ENCODE measurements at regions not wholly inside any gene's neighbourhood (a gene's known extent, or its start where the extent isn't known, plus 50 kb on each side); places are given as distances from the start of the nearest gene placed in this dataset.

DNA sequence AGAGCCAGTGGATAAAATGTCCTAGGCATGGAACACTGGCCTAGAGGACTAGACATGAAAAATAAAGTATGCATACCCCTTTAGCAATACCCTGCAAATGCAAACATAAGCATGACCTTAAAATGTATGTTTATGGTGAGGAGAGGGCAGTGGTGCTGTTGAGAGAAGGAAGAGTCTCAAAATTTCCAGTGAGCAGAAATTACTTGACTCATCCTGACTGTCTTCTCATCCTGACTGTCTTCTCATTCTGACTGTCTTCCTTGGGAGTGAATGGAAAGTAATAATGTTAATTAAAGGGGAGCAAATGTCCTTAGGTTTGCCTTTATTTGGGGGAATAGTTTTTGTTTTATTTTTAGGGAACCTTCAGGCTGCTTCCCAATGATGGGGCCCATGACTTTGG lies 121.5 kb upstream of the GALNT15 start:
- no peak for TF ChIP-seq POLR2AphosphoS5 (IDR thresholded peaks at IDR 0.05; ENCODE audit: low read depth)
- TF ChIP-seq, protein P1, sequence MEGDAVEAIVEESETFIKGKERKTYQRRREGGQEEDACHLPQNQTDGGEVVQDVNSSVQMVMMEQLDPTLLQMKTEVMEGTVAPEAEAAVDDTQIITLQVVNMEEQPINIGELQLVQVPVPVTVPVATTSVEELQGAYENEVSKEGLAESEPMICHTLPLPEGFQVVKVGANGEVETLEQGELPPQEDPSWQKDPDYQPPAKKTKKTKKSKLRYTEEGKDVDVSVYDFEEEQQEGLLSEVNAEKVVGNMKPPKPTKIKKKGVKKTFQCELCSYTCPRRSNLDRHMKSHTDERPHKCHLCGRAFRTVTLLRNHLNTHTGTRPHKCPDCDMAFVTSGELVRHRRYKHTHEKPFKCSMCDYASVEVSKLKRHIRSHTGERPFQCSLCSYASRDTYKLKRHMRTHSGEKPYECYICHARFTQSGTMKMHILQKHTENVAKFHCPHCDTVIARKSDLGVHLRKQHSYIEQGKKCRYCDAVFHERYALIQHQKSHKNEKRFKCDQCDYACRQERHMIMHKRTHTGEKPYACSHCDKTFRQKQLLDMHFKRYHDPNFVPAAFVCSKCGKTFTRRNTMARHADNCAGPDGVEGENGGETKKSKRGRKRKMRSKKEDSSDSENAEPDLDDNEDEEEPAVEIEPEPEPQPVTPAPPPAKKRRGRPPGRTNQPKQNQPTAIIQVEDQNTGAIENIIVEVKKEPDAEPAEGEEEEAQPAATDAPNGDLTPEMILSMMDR (conservative IDR thresholded peaks at IDR 0.05; ENCODE audit: low read depth in 2 of 2): no peak
- no peak for TF ChIP-seq CREB1 (CRISPR knock-in tag; IDR thresholded peaks at IDR 0.05; ENCODE audit: low read depth)
- no peak for TF ChIP-seq JUNB (IDR thresholded peaks at IDR 0.05; ENCODE audit: unreplicated experiment)
- TF ChIP-seq EZH2 (IDR thresholded peaks at IDR 0.05; ENCODE audit: low read depth, unreplicated experiment): no peak
- TF ChIP-seq, protein P2, sequence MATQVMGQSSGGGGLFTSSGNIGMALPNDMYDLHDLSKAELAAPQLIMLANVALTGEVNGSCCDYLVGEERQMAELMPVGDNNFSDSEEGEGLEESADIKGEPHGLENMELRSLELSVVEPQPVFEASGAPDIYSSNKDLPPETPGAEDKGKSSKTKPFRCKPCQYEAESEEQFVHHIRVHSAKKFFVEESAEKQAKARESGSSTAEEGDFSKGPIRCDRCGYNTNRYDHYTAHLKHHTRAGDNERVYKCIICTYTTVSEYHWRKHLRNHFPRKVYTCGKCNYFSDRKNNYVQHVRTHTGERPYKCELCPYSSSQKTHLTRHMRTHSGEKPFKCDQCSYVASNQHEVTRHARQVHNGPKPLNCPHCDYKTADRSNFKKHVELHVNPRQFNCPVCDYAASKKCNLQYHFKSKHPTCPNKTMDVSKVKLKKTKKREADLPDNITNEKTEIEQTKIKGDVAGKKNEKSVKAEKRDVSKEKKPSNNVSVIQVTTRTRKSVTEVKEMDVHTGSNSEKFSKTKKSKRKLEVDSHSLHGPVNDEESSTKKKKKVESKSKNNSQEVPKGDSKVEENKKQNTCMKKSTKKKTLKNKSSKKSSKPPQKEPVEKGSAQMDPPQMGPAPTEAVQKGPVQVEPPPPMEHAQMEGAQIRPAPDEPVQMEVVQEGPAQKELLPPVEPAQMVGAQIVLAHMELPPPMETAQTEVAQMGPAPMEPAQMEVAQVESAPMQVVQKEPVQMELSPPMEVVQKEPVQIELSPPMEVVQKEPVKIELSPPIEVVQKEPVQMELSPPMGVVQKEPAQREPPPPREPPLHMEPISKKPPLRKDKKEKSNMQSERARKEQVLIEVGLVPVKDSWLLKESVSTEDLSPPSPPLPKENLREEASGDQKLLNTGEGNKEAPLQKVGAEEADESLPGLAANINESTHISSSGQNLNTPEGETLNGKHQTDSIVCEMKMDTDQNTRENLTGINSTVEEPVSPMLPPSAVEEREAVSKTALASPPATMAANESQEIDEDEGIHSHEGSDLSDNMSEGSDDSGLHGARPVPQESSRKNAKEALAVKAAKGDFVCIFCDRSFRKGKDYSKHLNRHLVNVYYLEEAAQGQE (IDR thresholded peaks at IDR 0.05; ENCODE audit: unreplicated experiment): no peak
- TF ChIP-seq STAT1 (IDR thresholded peaks at IDR 0.05; ENCODE audit: unreplicated experiment): no peak
- TF ChIP-seq ZNF331 (CRISPR knock-in tag; IDR thresholded peaks at IDR 0.05; ENCODE audit: low read depth): no peak
- TF ChIP-seq EZH2phosphoT487 (IDR thresholded peaks at IDR 0.05; ENCODE audit: unreplicated experiment): no peak
